ENCODE measurements at regions not wholly inside any gene's neighbourhood (a gene's known extent, or its start where the extent isn't known, plus 50 kb on each side); places are given as distances from the start of the nearest gene placed in this dataset.

DNA sequence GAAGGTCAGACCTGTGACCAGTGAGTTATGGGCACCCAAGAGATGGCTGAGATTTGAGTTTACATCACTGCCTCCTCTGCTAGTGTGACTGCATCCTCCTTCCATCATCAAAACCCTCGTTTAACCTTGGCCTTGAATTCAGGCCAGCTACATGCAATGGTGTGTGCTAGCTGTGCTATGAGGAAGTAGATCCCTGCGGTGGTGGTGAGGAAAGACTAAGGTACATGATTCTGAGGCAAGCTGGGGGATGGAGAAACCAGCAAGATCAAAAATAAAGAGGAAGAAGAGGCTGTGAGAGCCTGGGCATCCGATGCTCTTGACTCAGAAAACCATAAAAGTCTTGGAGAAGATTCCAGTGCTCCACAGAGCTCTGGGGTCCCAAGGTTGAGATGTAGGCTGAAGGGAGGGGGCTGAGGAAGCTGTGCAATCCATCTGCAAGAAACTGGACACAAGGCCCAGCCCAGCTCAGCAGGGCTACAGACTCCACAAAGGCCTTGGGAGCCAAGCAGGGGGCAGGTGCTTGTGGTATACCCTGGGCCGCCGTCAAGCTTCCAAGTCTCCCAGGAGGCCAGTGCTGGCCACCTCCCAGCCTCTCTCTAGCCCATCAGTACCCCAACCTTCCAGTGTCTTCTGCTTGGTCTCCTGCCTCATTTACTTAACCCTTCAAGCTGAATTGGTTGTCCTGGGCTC, 774.8 kb downstream of the VRK1 start:
- H3K36me3 Mint-ChIP-seq (ENCODE audit: insufficient read depth, unreplicated experiment): no peaks in the 10 kb centered on the region
- H3K4me1 Mint-ChIP-seq (ENCODE audit: low read depth, unreplicated experiment): no peaks in the 10 kb centered on the region
- no peak for DNase-seq
- intact Hi-C loops (cut with micrococcal nuclease; ENCODE audit: unreplicated experiment): no loop called here
- no peaks in the 10 kb centered on the region for H3K27me3 ChIP-seq (replicated peaks; ENCODE audit: control insufficient read depth, insufficient read depth, low read length)
- H3K9me3 Mint-ChIP-seq (ENCODE audit: unreplicated experiment): peaks cover 10% of the 10 kb centered on the region
- no peak overlapping the region for H3K4me3 Mint-ChIP-seq (ENCODE audit: unreplicated experiment)
- TF ChIP-seq, protein P1, sequence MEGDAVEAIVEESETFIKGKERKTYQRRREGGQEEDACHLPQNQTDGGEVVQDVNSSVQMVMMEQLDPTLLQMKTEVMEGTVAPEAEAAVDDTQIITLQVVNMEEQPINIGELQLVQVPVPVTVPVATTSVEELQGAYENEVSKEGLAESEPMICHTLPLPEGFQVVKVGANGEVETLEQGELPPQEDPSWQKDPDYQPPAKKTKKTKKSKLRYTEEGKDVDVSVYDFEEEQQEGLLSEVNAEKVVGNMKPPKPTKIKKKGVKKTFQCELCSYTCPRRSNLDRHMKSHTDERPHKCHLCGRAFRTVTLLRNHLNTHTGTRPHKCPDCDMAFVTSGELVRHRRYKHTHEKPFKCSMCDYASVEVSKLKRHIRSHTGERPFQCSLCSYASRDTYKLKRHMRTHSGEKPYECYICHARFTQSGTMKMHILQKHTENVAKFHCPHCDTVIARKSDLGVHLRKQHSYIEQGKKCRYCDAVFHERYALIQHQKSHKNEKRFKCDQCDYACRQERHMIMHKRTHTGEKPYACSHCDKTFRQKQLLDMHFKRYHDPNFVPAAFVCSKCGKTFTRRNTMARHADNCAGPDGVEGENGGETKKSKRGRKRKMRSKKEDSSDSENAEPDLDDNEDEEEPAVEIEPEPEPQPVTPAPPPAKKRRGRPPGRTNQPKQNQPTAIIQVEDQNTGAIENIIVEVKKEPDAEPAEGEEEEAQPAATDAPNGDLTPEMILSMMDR (IDR thresholded peaks at IDR 0.05; ENCODE audit: insufficient read depth in 1 of 2, low read depth in 1 of 2, low read length in 1 of 2, severe bottlenecking in 1 of 2, unreplicated experiment in 1 of 2): no peak
- CTCF ChIA-PET: no interaction called here
- H3K9me3 ChIP-seq: no peaks in the 10 kb centered on the region
- no TSS peak for BruUV-seq (replicated peaks)
- no peaks in the 10 kb centered on the region for H3K4me1 ChIP-seq
- no peaks in the 10 kb centered on the region for H3K36me3 ChIP-seq (ENCODE audit: control insufficient read depth, insufficient read depth, low read length)
- H3K27ac Mint-ChIP-seq (ENCODE audit: unreplicated experiment): no peak overlapping the region
- H3K4me3 ChIP-seq (ENCODE audit: low read depth, low read length): no peak overlapping the region
- H3K27me3 Mint-ChIP-seq (ENCODE audit: insufficient read depth, unreplicated experiment): peaks cover 16% of the 10 kb centered on the region
- POLR2A ChIA-PET: no interaction called here

DNA sequence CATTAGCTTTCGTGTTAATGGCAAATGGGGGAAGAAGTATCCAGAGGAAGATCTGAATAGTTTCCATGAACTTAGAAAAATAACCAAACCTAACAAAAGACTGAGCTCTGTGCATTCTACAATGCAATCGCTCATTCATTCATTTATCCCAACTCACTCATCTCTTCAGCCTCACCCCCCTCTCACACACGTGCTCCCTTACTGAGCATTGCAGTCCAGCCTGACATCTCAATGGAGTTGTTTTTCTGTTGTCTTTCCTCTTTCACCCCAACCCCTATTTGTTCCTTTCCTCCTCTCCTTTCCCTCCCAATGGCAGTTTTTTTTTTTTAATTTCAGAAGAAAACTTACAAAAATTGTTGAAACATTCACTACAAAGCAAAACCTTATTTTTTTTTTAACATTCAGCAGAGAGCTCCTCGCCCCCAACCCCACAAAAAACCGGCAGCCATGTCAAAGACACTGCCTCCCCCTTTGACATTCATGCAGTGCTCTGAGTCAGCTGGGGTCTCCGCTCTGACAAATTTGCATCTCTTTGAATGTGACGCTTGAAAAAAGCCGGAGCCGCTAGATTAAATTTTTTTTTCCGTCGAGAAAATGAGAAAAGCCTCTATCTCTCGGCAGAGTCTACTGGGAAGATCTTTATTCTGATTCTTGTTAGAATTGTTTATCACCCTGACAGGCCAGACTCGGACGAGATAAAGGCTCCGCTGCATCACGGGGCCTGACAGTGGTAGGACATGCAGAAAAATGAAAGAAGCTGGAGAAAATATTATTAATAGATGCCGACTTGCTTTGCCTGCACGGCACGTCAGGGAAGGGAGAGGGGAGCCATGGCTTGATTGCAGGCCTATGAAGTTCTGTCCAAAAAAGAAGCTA, 775.6 kb downstream of the VRK1 start:
- ChIA-PET POLR2A (no interaction called here), CTCF (no interaction called here)
- Histone ChIP-seq H3K4me3 (ENCODE audit: low read depth, low read length) (no peak overlapping the region), H3K36me3 (ENCODE audit: control insufficient read depth, insufficient read depth, low read length) (no peaks in the 10 kb centered on the region), H3K4me1 (no peaks in the 10 kb centered on the region), H3K9me3 (no peaks in the 10 kb centered on the region), H3K27me3 (replicated peaks; ENCODE audit: control insufficient read depth, insufficient read depth, low read length) (no peaks in the 10 kb centered on the region)
- no peaks in the 10 kb centered on the region for H3K36me3 Mint-ChIP-seq (ENCODE audit: insufficient read depth, unreplicated experiment)
- H3K4me1 Mint-ChIP-seq (ENCODE audit: low read depth, unreplicated experiment): no peaks in the 10 kb centered on the region
- DNase-seq: no peak
- peaks cover 10% of the 10 kb centered on the region for H3K9me3 Mint-ChIP-seq (ENCODE audit: unreplicated experiment)
- no TSS peak for BruUV-seq (replicated peaks)
- no peak overlapping the region for H3K4me3 Mint-ChIP-seq (ENCODE audit: unreplicated experiment)
- H3K27me3 Mint-ChIP-seq (ENCODE audit: insufficient read depth, unreplicated experiment): peaks cover 16% of the 10 kb centered on the region
- TF ChIP-seq, protein P1 (IDR thresholded peaks at IDR 0.05; ENCODE audit: insufficient read depth in 1 of 2, low read depth in 1 of 2, low read length in 1 of 2, severe bottlenecking in 1 of 2, unreplicated experiment in 1 of 2): no peak
- intact Hi-C loops (cut with micrococcal nuclease; ENCODE audit: unreplicated experiment): no loop called here
- no peak overlapping the region for H3K27ac Mint-ChIP-seq (ENCODE audit: unreplicated experiment)

DNA sequence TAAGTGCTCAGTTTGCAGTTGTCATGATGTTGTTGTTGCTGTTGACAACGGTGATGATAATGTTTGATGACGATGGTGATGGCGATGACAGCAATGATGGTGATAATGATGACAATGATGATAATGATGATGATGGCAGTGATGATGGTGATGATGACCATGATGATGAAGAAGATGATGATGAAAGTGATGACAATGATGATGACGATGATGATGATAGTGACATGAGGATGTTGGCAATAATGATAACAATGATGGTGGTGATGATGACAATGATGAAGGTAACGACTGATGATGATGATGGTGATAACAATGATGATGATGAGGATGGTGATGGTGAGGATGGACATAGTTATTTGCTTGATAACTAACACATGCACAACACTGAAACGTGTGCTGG, 778.5 kb downstream of the VRK1 start:
- Mint-ChIP-seq H3K27ac (ENCODE audit: unreplicated experiment) (no peak overlapping the region), H3K36me3 (ENCODE audit: insufficient read depth, unreplicated experiment) (no peaks in the 10 kb centered on the region), H3K27me3 (ENCODE audit: insufficient read depth, unreplicated experiment) (peaks cover 13% of the 10 kb centered on the region), H3K9me3 (ENCODE audit: unreplicated experiment) (peaks cover 10% of the 10 kb centered on the region), H3K4me3 (ENCODE audit: unreplicated experiment) (no peak overlapping the region), H3K4me1 (ENCODE audit: low read depth, unreplicated experiment) (no peaks in the 10 kb centered on the region)
- Histone ChIP-seq H3K27me3 (replicated peaks; ENCODE audit: control insufficient read depth, insufficient read depth, low read length) (no peaks in the 10 kb centered on the region), H3K4me3 (ENCODE audit: low read depth, low read length) (no peak overlapping the region), H3K36me3 (ENCODE audit: control insufficient read depth, insufficient read depth, low read length) (no peaks in the 10 kb centered on the region), H3K4me1 (no peaks in the 10 kb centered on the region), H3K9me3 (no peaks in the 10 kb centered on the region)
- intact Hi-C loops (cut with micrococcal nuclease; ENCODE audit: unreplicated experiment): no loop called here
- TF ChIP-seq, protein P1 (IDR thresholded peaks at IDR 0.05; ENCODE audit: insufficient read depth in 1 of 2, low read depth in 1 of 2, low read length in 1 of 2, severe bottlenecking in 1 of 2, unreplicated experiment in 1 of 2): no peak
- BruUV-seq (replicated peaks): no TSS peak
- POLR2A ChIA-PET: no interaction called here
- CTCF ChIA-PET: no interaction called here
- DNase-seq: no peak

All from Caco-2 (cell line).